BLaER1 (cell line): ENCODE measurements at regions not wholly inside any gene's neighbourhood (a gene's known extent, or its start where the extent isn't known, plus 50 kb on each side); places are given as distances from the start of the nearest gene placed in this dataset.
A peak's percentile ranks its signal among the peaks of the same experiment; 100 is the strongest.

Experiments used
- H3K27ac ChIP-seq: shearing (Covaris generic); formaldehyde crosslinking; 2 replicates; pipeline ENCODE4 v1.8.1; 2022
- H3K27me3 ChIP-seq: shearing (Covaris generic); formaldehyde crosslinking; 2 replicates; pipeline ENCODE4 v1.8.1; 2022
- H3K36me3 ChIP-seq: shearing (Covaris generic); formaldehyde crosslinking; 2 replicates; pipeline ENCODE4 v1.8.1; 2022
- H3K4me1 ChIP-seq: shearing (Covaris generic); formaldehyde crosslinking; 2 replicates; pipeline ENCODE4 v1.8.1; 2022
- H3K4me2 ChIP-seq: shearing (Covaris generic); formaldehyde crosslinking; 2 replicates; pipeline ENCODE4 v1.8.1; 2022
- H3K4me3 ChIP-seq: shearing (Covaris generic); formaldehyde crosslinking; 2 replicates; pipeline ENCODE4 v1.8.1; 2022
- H3K9ac ChIP-seq: shearing (Covaris generic); formaldehyde crosslinking; 2 replicates; pipeline ENCODE4 v1.8.1; 2022
- H3K9me3 ChIP-seq: shearing (Covaris generic); formaldehyde crosslinking; 2 replicates; pipeline ENCODE4 v1.8.1; 2022
- H4K20me1 ChIP-seq: shearing (Covaris generic); formaldehyde crosslinking; 2 replicates; pipeline ENCODE4 v1.8.1; 2022
- Cebpa-rat ChIP-seq: shearing (Covaris generic); IDR thresholded peaks from 2 replicates; pipeline ENCODE4 v1.8.1; 2022

DNA sequence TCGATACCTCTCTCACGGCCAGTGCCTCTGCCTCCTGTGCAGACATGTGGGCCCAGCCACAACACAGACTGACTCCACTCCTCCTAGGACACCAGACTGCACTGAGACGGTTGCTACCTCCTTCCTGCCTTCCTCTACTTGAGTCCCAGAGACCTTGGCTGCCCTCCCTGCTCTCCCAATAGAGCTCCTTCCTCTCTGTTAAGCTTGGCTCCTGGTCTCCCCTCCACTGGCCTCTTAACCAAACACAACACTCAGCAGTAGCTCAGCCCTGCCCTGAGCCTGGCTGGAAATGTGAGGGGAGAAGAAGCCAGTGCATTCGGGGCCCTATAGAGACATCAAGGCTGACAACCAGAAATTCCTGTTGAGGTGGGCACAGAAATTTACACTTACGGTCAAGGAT lies 102.0 kb downstream of the HTR5A start:
- H3K9me3 ChIP-seq = 0 out of 2 replicates have a peak, but pooled peaks cover 7% of the 10 kb centered on the region
- no peak overlapping the region for H3K9ac ChIP-seq
- no peaks in the 10 kb centered on the region for H3K36me3 ChIP-seq
- H4K20me1 ChIP-seq = no peaks in the 10 kb centered on the region
- no peaks in the 10 kb centered on the region for H3K4me1 ChIP-seq
- H3K27ac ChIP-seq = no peak overlapping the region
- no peak for TF ChIP-seq Cebpa-rat
- no peak overlapping the region for H3K4me3 ChIP-seq
- no peaks in the 10 kb centered on the region for H3K27me3 ChIP-seq
- H3K4me2 ChIP-seq = no peak overlapping the region

DNA sequence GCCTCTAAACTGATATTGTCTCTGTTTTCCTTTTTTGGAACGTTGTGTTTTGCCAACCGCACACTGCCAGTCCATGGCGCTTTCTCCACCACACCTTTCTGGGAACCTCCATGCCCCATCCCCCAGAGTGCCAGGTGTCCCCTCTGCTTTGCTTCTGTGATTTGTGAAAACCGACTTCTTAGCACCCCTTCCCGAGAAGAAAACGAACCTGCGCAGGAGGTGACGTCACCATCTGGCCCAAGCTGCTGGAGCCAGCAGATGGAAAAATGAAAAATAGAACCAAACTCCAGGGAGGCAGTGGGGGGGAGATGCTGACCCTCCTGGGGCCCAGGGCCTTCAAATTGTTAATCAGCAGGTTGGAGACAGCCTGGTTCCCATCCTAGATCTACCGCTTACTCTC lies 103.8 kb downstream of the HTR5A start:
- H4K20me1 ChIP-seq = no peaks in the 10 kb centered on the region
- H3K4me3 ChIP-seq = no peak overlapping the region
- 0 out of 2 replicates have a peak, but pooled peaks cover 8% of the 10 kb centered on the region for H3K9me3 ChIP-seq
- H3K27me3 ChIP-seq = no peaks in the 10 kb centered on the region
- no peaks in the 10 kb centered on the region for H3K4me1 ChIP-seq
- no peak overlapping the region for H3K27ac ChIP-seq
- no peaks in the 10 kb centered on the region for H3K36me3 ChIP-seq
- H3K9ac ChIP-seq = no peak overlapping the region
- TF ChIP-seq Cebpa-rat = no peak
- H3K4me2 ChIP-seq = no peak overlapping the region

DNA sequence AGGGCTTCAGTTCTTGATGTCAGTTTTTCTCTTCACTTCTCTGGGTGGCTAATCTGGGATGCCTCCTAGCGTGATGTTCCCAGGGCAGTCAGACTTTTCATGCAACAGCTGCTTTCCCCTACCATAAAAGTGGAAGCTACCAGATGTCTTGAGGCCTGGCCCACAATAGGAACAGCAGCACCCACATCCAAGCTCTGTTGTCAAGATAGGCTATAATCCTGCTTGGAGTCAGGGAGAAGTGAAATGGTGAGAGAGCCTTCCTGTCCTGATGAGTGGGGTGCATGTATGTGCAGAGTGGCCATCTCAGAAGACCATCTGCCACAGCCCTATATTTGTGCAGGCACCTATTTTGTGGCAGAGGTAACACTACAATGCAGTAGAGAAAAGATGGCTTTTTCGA lies 108.0 kb downstream of the HTR5A start:
- no peak overlapping the region for H3K4me2 ChIP-seq
- peaks cover 4% of the 10 kb centered on the region; the same call in 1 of the 2 replicates for H3K4me1 ChIP-seq
- no peak for TF ChIP-seq Cebpa-rat
- H3K27me3 ChIP-seq = no peaks in the 10 kb centered on the region
- H3K9me3 ChIP-seq = peaks cover 27% of the 10 kb centered on the region
- no peak overlapping the region for H3K4me3 ChIP-seq
- no peak overlapping the region for H3K9ac ChIP-seq
- H3K27ac ChIP-seq = no peak overlapping the region
- H3K36me3 ChIP-seq = no peaks in the 10 kb centered on the region
- H4K20me1 ChIP-seq = no peaks in the 10 kb centered on the region

DNA sequence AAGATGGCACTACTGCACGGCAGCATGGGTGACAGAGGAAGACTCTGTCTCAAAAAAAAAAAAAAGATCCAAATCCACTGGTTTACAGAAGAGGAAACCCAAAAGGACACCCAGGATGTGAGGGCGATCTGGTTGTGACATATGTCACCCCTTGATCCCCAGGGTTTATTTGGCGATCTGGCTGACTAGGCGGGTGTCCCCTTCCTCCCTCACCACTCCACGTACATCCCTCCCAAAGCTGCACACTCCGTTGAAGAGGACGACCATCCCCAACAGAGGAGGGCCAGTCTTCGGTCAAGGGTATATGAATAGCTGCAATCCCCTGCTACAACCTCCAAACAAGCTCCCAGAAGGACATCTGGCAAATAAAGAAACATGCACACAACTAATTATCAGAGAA lies 111.6 kb downstream of the HTR5A start:
- TF ChIP-seq Cebpa-rat = no peak
- H3K27me3 ChIP-seq = no peaks in the 10 kb centered on the region

DNA sequence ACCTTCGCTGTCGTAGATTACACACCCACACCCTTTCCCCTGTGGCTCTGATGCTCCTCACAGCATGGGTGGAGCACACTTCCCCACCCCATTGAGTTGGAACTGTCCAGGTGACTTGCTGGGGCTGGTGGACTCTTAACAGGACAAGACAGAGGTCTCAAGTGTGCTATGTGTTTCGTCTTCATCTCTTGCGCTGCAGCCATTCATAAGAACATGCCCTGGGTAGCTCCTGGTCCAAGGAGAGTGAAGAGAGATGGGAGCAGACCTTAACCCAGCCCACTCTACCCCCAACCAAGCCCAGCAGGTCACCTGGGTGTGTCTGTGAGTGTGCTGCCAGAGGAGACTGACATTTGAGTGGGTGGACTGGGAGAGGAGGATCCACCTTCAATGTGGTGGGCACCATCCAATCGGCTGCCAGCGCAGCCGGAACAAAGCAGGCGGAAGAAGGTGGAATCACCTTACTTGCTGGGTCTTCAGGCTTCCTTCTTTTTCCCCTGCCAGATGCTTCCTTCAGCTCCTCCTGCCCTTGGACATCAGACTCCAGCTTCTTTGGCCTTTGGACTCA lies 112.4 kb downstream of the HTR5A start:
- Histone ChIP-seq H4K20me1 (no peaks in the 10 kb centered on the region), H3K4me3 (no peak overlapping the region), H3K4me1 (peaks cover 16% of the 10 kb centered on the region), H3K27ac (no peak overlapping the region), H3K4me2 (no peak overlapping the region), H3K36me3 (no peaks in the 10 kb centered on the region), H3K27me3 (no peaks in the 10 kb centered on the region), H3K9ac (no peak overlapping the region), H3K9me3 (peaks cover 62% of the 10 kb centered on the region)
- TF ChIP-seq Cebpa-rat = no peak

More for the DNA sequence above, 111.6 kb downstream of the HTR5A start:
- Histone ChIP-seq H3K9me3 (peaks cover 59% of the 10 kb centered on the region), H3K9ac (no peak overlapping the region), H3K4me1 (peaks cover 9% of the 10 kb centered on the region), H3K27ac (no peak overlapping the region), H4K20me1 (no peaks in the 10 kb centered on the region), H3K36me3 (no peaks in the 10 kb centered on the region), H3K4me2 (no peak overlapping the region), H3K4me3 (no peak overlapping the region)

DNA sequence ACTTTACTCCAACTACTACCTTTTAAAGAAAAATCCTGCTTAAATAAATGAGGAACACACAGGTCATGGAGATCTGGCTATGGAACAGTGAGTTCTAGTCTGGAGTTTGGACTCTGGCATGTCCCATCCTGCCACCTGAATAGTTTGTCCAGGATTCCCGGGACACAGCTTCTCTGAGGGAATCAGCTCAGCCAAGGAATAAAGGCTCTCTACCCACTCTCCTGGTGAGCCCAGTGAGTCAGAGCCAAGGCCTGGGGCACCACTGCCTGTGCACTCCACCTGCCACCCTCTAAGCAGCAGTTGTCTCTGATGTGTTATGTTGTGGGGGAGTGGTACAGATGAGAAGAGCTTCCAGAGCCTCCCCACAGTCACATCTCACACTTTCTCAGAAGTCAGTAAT lies 113.5 kb downstream of the HTR5A start:
- H3K36me3 ChIP-seq = no peaks in the 10 kb centered on the region
- no peaks in the 10 kb centered on the region for H4K20me1 ChIP-seq
- H3K27ac ChIP-seq = no peak overlapping the region
- H3K4me3 ChIP-seq = no peak overlapping the region
- no peak for TF ChIP-seq Cebpa-rat
- H3K9ac ChIP-seq = no peak overlapping the region
- H3K27me3 ChIP-seq = no peaks in the 10 kb centered on the region
- no peak overlapping the region for H3K4me2 ChIP-seq
- peaks cover 66% of the 10 kb centered on the region for H3K9me3 ChIP-seq
- H3K4me1 ChIP-seq = peaks cover 28% of the 10 kb centered on the region

DNA sequence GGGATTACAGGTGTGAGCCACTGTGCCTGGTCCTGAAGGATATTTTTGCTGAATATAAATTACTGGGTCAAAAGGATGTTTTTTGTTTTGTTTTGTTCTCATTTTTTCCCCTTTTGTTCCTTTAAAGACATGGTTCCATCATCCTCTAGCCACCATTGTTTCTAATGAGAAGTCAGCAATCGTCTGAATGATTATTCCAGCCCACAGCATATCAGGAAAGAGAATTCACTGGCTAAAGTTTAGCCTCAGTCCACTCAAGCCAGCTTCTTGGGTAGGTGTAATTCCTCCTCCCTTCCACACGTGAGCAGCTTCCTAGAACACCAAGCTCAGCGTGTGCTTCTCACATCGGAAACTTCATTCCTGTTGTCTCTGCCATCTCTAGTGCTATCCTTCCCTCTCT lies 112.8 kb upstream of the INSIG1 start:
- Histone ChIP-seq H3K27me3 (no peaks in the 10 kb centered on the region), H3K36me3 (no peaks in the 10 kb centered on the region), H3K9me3 (peaks cover 66% of the 10 kb centered on the region), H3K27ac (no peak overlapping the region), H3K4me2 (no peak overlapping the region), H4K20me1 (no peaks in the 10 kb centered on the region), H3K4me1 (peaks cover 39% of the 10 kb centered on the region), H3K9ac (no peak overlapping the region), H3K4me3 (no peak overlapping the region)
- no peak for TF ChIP-seq Cebpa-rat

DNA sequence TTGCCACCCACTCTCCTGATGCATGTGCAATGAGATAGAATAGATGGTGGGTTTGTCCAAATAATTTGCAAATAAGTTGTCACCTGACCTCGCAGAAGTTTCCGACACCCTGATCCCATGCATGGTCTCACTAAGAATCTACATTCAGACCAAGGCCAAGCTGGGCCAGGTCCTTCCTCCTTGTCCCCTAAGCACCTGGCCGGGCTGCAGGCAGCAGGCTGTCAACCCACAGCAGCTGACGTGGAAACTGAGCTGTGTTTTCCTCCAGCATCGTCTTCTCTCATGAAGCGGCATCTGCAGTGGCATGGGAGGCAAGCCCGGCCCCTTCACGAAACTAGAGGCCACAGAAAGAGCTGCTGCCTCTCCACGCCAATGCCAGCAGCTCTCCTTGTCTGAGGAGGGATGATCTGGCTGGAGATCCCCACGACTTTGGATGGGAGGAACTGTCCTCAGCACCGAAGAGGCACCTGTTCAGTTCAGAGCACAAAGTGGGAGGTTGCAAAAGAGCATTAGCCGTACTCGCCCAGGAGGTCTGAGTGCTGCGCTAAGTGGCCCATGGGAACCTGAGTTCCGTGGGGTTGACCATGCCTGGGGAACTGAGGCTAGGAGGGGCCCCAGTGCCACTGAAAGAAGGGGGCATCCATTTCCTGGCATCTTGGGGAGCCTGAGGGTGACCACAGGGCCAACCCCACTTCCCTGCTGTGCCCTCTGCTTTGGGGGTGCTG lies 110.5 kb upstream of the INSIG1 start:
- H3K4me3 ChIP-seq = no peak overlapping the region
- H3K9ac ChIP-seq = no peak overlapping the region
- no peaks in the 10 kb centered on the region for H3K27me3 ChIP-seq
- H3K9me3 ChIP-seq = peaks cover 54% of the 10 kb centered on the region
- H4K20me1 ChIP-seq = no peaks in the 10 kb centered on the region
- peaks cover 56% of the 10 kb centered on the region for H3K4me1 ChIP-seq
- peak overlapping the region; percentile 46 for H3K27ac ChIP-seq
- H3K4me2 ChIP-seq = peak overlapping the region; percentile 64
- no peak for TF ChIP-seq Cebpa-rat
- H3K36me3 ChIP-seq = no peaks in the 10 kb centered on the region

DNA sequence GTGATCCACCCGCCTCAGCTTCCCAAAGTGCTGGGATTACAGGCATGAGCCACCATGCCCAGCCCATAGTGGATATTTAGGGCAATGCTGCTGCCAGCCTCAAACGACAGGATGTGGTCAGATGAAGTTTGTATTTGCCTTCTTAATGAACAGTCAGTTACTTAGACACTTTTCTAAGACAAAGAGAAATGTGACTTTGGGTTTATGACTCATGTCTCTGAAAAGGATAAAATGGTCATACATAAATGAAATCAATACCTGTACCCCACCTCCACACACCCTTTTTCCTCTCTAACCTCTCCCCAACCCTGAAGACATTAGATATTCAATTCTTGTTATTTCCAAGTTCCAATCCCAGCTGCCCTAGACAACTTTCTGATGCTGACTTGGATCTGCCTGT lies 109.3 kb upstream of the INSIG1 start:
- Histone ChIP-seq H3K4me1 (peaks cover 59% of the 10 kb centered on the region), H3K27ac (peak overlapping the region; percentile 46), H3K4me3 (no peak overlapping the region), H3K9me3 (peaks cover 56% of the 10 kb centered on the region), H3K9ac (peak overlapping the region; percentile 29; the same call in 1 of the 2 replicates), H4K20me1 (no peaks in the 10 kb centered on the region), H3K36me3 (no peaks in the 10 kb centered on the region), H3K27me3 (no peaks in the 10 kb centered on the region), H3K4me2 (peak overlapping the region; percentile 64)
- no peak for TF ChIP-seq Cebpa-rat

DNA sequence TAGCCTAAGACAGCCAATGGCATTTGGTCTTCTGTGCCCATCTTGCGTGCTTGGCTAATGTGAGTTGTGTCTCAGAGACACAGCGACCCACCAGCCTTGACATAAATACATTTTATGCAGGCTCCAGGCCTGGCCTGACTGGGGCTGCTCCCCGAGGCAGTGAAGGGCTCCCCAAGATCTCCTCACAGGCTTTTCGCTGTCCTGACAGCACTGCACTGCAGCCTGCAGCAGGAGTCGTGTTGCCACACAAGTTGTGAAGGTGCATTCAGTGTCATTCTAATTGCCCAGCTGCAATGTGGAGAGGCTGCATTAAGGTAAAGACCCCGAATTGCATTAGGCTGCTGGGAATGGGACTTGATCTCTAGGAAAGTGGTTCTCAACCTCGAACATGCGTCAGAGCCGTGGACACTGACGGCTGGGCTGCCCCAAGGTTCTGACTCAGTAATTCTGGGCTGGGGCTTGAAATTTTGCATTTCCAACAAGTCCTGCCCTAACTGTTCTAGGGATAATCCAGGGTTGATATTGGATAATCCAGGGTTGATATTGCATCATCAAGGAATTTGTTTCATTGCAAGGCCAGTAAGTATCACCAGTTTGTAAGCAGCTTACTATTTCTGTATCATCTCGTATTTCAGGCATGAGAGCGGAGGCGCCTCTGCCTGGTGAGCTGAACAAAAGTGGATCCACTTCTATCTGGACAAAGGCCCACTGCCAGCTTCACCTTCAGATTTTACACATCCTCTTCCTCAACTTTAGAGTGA lies 108.7 kb upstream of the INSIG1 start:
- Histone ChIP-seq H3K9ac (peak overlapping the region; percentile 29; the same call in 1 of the 2 replicates), H3K4me3 (no peak overlapping the region), H3K36me3 (no peaks in the 10 kb centered on the region), H3K9me3 (peaks cover 54% of the 10 kb centered on the region), H3K27me3 (no peaks in the 10 kb centered on the region), H3K27ac (peak overlapping the region; percentile 46), H3K4me2 (peak overlapping the region; percentile 64), H4K20me1 (no peaks in the 10 kb centered on the region), H3K4me1 (peaks cover 59% of the 10 kb centered on the region)
- peak; percentile 61; the same call in 1 of the 2 replicates for TF ChIP-seq Cebpa-rat
